PC-9 (cell line): ENCODE measurements at regions not wholly inside any gene's neighbourhood (a gene's known extent, or its start where the extent isn't known, plus 50 kb on each side); places are given as distances from the start of the nearest gene placed in this dataset.

Experiments used
- BruUV-seq: library from RNA; stranded (reverse); fragments of 400-500 nt; replicated peaks from 2 replicates; lab custom pipeline; 2021; lab: Mats Ljungman, UMichigan
- CTCF ChIA-PET: fragments of 300-600 bp; sonication (Branson Sonifier 250); formaldehyde crosslinking; loops from one replicate; lab custom pipeline; 2022; ENCODE audit warnings: antibody characterized with exemption; lab: Charles Lee
- POLR2A ChIA-PET: fragments of 300-600 bp; sonication (Branson Sonifier 250); formaldehyde crosslinking; loops from one replicate; lab custom pipeline; 2022; ENCODE audit warnings: antibody characterized with exemption; ENCODE audit not compliant: unreplicated experiment; lab: Charles Lee
- DNase-seq, 2 experiments: peaks; one replicate each; pipeline versions ENCODE4 v3.0.0 to v3.0.0-alpha.2; 2015 to 2022; ENCODE audit warnings: mixed read lengths in 1 of 2
- H2AFZ ChIP-seq: fragments of 200-600 bp; sonication (generic); 2 replicates; pipeline ENCODE4 v1.8.1; 2017; ENCODE audit warnings: antibody characterized with exemption
- H3F3A ChIP-seq: fragments of 200-600 bp; sonication (generic); 2 replicates; pipeline ENCODE4 v1.8.1; 2017; ENCODE audit warnings: antibody characterized with exemption, mild to moderate bottlenecking, low read depth; ENCODE audit not compliant: insufficient read depth
- H3K27ac ChIP-seq: fragments of 200-600 bp; sonication (generic); 2 replicates; pipeline ENCODE4 v1.6.1; 2016; ENCODE audit warnings: mixed run types
- H3K27me3 ChIP-seq: fragments of 200-600 bp; sonication (generic); 2 replicates; pipeline ENCODE4 v1.6.1; 2016; ENCODE audit warnings: low read depth, mixed run types; ENCODE audit not compliant: insufficient read depth
- H3K36me3 ChIP-seq: fragments of 200-600 bp; sonication (generic); 2 replicates; pipeline ENCODE4 v1.6.1; 2016; ENCODE audit warnings: low read depth, mixed run types
- H3K4me1 ChIP-seq: fragments of 200-600 bp; sonication (generic); replicated peaks from 2 replicates; pipeline ENCODE4 v1.6.1; 2016; ENCODE audit warnings: mixed run types; ENCODE audit not compliant: insufficient read depth
- H3K4me2 ChIP-seq: fragments of 200-600 bp; sonication (generic); 2 replicates; pipeline ENCODE4 v1.6.1; 2017; ENCODE audit warnings: mixed run types
- H3K4me3 ChIP-seq: fragments of 200-600 bp; sonication (generic); 2 replicates; pipeline ENCODE4 v1.6.1; 2016; ENCODE audit warnings: mixed run types
- H3K79me2 ChIP-seq: fragments of 200-600 bp; sonication (generic); 2 replicates; pipeline ENCODE4 v1.6.1; 2017; ENCODE audit warnings: low read depth, mixed run types
- H3K9me2 ChIP-seq: fragments of 200-600 bp; sonication (generic); 2 replicates; pipeline ENCODE4 v1.8.1; 2017; ENCODE audit warnings: mild to moderate bottlenecking; ENCODE audit not compliant: insufficient read depth
- H3K9me3 ChIP-seq: fragments of 200-600 bp; sonication (generic); 2 replicates; pipeline ENCODE4 v1.8.1; 2016; ENCODE audit warnings: low read depth; ENCODE audit not compliant: insufficient read depth
- H4K20me1 ChIP-seq: fragments of 200-600 bp; sonication (generic); 2 replicates; pipeline ENCODE4 v1.8.1; 2017; ENCODE audit not compliant: insufficient read depth
- CTCF ChIP-seq: fragments of 200-600 bp; sonication (generic); conservative IDR thresholded peaks from 2 replicates; pipeline ENCODE4 v1.6.1; 2017; ENCODE audit warnings: mixed run types, antibody characterized with exemption, mild to moderate bottlenecking, moderate library complexity
- EZH2 ChIP-seq: fragments of 200-600 bp; sonication (generic); IDR thresholded peaks from 2 replicates; pipeline ENCODE4 v1.8.0; 2017; ENCODE audit warnings: antibody characterized with exemption, low read depth
- intact Hi-C: fragments of 100-400 bp; cut with micrococcal nuclease; formaldehyde crosslinking; loops from one replicate; pipeline ENCODE4 v1.10.0; 2022; ENCODE audit not compliant: unreplicated experiment

GRCh38 chr5:167358868-167359492 lies 932.5 kb upstream of the WWC1 start:
- H3K4me3 ChIP-seq, result no peak overlapping the region
- CTCF ChIA-PET, result no interaction called here
- H3K27ac ChIP-seq, result no peak overlapping the region
- H3K79me2 ChIP-seq, result no peaks in the 10 kb centered on the region
- TF ChIP-seq CTCF, result no peak
- no peak for TF ChIP-seq EZH2
- peaks cover 9% of the 10 kb centered on the region; the same call in 1 of the 2 replicates for H3K27me3 ChIP-seq
- no peaks in the 10 kb centered on the region for H3K9me2 ChIP-seq
- BruUV-seq, result no TSS peak
- no peak overlapping the region for H2AFZ ChIP-seq
- H3K4me2 ChIP-seq, result no peak overlapping the region
- no peaks in the 10 kb centered on the region for H3K4me1 ChIP-seq
- no peaks in the 10 kb centered on the region for H4K20me1 ChIP-seq
- no peaks in the 10 kb centered on the region for H3K36me3 ChIP-seq
- no peak for DNase-seq
- no peaks in the 10 kb centered on the region for H3K9me3 ChIP-seq
- intact Hi-C loops, result no loop called here
- H3F3A ChIP-seq, result no peaks in the 10 kb centered on the region
- POLR2A ChIA-PET, result no interaction called here

GRCh38 chr5:167361795-167362194 lies 929.6 kb upstream of the WWC1 start:
- no peak for DNase-seq
- POLR2A ChIA-PET, result no interaction called here

GRCh38 chr5:167363065-167363464 lies 928.4 kb upstream of the WWC1 start:
- no peak overlapping the region for H2AFZ ChIP-seq
- no peaks in the 10 kb centered on the region for H3K36me3 ChIP-seq
- H4K20me1 ChIP-seq, result no peaks in the 10 kb centered on the region
- H3K27ac ChIP-seq, result no peak overlapping the region
- H3K4me1 ChIP-seq, result no peaks in the 10 kb centered on the region
- no peaks in the 10 kb centered on the region for H3K9me3 ChIP-seq
- no TSS peak for BruUV-seq
- no peak overlapping the region for H3K4me2 ChIP-seq
- H3K27me3 ChIP-seq, result no peaks in the 10 kb centered on the region
- H3K9me2 ChIP-seq, result no peaks in the 10 kb centered on the region; the same call in 1 of the 2 replicates
- ChIA-PET POLR2A (no interaction called here), CTCF (no interaction called here)
- no peak overlapping the region for H3K4me3 ChIP-seq
- no peaks in the 10 kb centered on the region for H3K79me2 ChIP-seq
- DNase-seq, result no peak
- intact Hi-C loops, result no loop called here
- TF ChIP-seq CTCF, result no peak
- TF ChIP-seq EZH2, result no peak
- no peaks in the 10 kb centered on the region for H3F3A ChIP-seq

More at GRCh38 chr5:167361795-167362194, 929.6 kb upstream of the WWC1 start:
- Histone ChIP-seq H2AFZ (no peak overlapping the region), H4K20me1 (no peaks in the 10 kb centered on the region), H3K4me1 (no peaks in the 10 kb centered on the region), H3K4me2 (no peak overlapping the region), H3K4me3 (no peak overlapping the region), H3F3A (no peaks in the 10 kb centered on the region), H3K27me3 (no peaks in the 10 kb centered on the region), H3K9me2 (no peaks in the 10 kb centered on the region), H3K27ac (no peak overlapping the region), H3K9me3 (no peaks in the 10 kb centered on the region), H3K36me3 (no peaks in the 10 kb centered on the region), H3K79me2 (no peaks in the 10 kb centered on the region)
- BruUV-seq, result no TSS peak
- intact Hi-C loops, result no loop called here
- TF ChIP-seq EZH2, result no peak
- no peak for TF ChIP-seq CTCF
- CTCF ChIA-PET, result no interaction called here
